ENCODE measurements at regions not wholly inside any gene's neighbourhood (a gene's known extent, or its start where the extent isn't known, plus 50 kb on each side); places are given as distances from the start of the nearest gene placed in this dataset.

DNA sequence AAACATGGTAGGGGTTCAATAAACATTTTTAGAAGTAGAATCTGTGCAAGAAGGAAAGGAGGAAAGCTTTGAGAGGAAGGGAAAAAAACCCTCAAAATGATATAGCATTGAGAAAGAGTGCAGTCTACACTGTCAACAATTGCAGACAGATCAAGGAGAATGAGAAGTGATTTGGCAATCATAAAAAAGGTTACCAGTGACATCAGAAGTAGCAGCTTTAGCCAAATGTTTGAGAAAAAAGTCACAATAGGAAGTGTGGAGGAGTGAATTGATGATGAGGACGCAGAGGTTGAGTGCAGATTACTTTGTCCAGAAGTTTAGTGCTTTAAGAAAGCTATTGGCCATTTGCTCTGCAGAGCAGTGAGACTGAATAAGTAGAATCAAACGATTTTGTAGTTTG, 155.0 kb downstream of the GJA1 start:
- no peak for TF ChIP-seq NBN (IDR thresholded peaks at IDR 0.05)
- no peak for TF ChIP-seq RBBP5 (conservative IDR thresholded peaks at IDR 0.05)
- TF ChIP-seq, protein P1, sequence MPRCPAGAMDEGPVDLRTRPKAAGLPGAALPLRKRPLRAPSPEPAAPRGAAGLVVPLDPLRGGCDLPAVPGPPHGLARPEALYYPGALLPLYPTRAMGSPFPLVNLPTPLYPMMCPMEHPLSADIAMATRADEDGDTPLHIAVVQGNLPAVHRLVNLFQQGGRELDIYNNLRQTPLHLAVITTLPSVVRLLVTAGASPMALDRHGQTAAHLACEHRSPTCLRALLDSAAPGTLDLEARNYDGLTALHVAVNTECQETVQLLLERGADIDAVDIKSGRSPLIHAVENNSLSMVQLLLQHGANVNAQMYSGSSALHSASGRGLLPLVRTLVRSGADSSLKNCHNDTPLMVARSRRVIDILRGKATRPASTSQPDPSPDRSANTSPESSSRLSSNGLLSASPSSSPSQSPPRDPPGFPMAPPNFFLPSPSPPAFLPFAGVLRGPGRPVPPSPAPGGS (IDR thresholded peaks at IDR 0.05; ENCODE audit: borderline replicate concordance, insufficient read depth, low read depth, low read length, poor library complexity, severe bottlenecking) = no peak
- no peak for TF ChIP-seq STAT1 (conservative IDR thresholded peaks at IDR 0.05)
- TF ChIP-seq PAX5 (IDR thresholded peaks at IDR 0.05; ENCODE audit: borderline replicate concordance, low read depth, low read length) = no peak
- TF ChIP-seq, protein P2, sequence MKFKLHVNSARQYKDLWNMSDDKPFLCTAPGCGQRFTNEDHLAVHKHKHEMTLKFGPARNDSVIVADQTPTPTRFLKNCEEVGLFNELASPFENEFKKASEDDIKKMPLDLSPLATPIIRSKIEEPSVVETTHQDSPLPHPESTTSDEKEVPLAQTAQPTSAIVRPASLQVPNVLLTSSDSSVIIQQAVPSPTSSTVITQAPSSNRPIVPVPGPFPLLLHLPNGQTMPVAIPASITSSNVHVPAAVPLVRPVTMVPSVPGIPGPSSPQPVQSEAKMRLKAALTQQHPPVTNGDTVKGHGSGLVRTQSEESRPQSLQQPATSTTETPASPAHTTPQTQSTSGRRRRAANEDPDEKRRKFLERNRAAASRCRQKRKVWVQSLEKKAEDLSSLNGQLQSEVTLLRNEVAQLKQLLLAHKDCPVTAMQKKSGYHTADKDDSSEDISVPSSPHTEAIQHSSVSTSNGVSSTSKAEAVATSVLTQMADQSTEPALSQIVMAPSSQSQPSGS (IDR thresholded peaks at IDR 0.05; ENCODE audit: low read length) = no peak
- TF ChIP-seq, protein P3, sequence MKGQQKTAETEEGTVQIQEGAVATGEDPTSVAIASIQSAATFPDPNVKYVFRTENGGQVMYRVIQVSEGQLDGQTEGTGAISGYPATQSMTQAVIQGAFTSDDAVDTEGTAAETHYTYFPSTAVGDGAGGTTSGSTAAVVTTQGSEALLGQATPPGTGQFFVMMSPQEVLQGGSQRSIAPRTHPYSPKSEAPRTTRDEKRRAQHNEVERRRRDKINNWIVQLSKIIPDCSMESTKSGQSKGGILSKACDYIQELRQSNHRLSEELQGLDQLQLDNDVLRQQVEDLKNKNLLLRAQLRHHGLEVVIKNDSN (IDR thresholded peaks at IDR 0.05; ENCODE audit: borderline replicate concordance, extremely low read length, insufficient read depth, low read depth, low read length) = no peak
- no peak for TF ChIP-seq RAD21 (IDR thresholded peaks at IDR 0.05; ENCODE audit: insufficient read depth, low read depth, low read length)
- no peak for TF ChIP-seq KDM1A (IDR thresholded peaks at IDR 0.05; ENCODE audit: borderline replicate concordance)
- no peak for TF ChIP-seq SUPT20H (IDR thresholded peaks at IDR 0.05; ENCODE audit: borderline replicate concordance, control insufficient read depth, low read depth, low read length)
- no peak for TF ChIP-seq EZH2 (IDR thresholded peaks at IDR 0.05; ENCODE audit: borderline replicate concordance, control insufficient read depth, low read depth, low read length)
- no peak for TF ChIP-seq RB1 (IDR thresholded peaks at IDR 0.05; ENCODE audit: borderline replicate concordance)
- TF ChIP-seq NR2C1 (IDR thresholded peaks at IDR 0.05) = no peak
- TF ChIP-seq BACH1 (IDR thresholded peaks at IDR 0.05; ENCODE audit: borderline replicate concordance) = no peak
- TF ChIP-seq EP300 (IDR thresholded peaks at IDR 0.05; ENCODE audit: borderline replicate concordance in 1 of 2, control insufficient read depth in 1 of 2, low read depth in 2 of 2, low read length in 2 of 2) = no peak
- H4K20me1 ChIP-seq (ENCODE audit: control insufficient read depth, insufficient read depth) = no peaks in the 10 kb centered on the region
- no peaks in the 10 kb centered on the region for H3K4me1 ChIP-seq (ENCODE audit: control insufficient read depth, insufficient read depth, low read length)
- H3K36me3 ChIP-seq (ENCODE audit: control insufficient read depth in 2 of 2, insufficient read depth in 2 of 2, low read length in 1 of 2) = no peaks in the 10 kb centered on the region
- H3K27ac ChIP-seq (ENCODE audit: control insufficient read depth, insufficient read depth) = no peak overlapping the region
- ChIA-PET SMC1A (ENCODE audit: uncharacterized antibody, unreplicated experiment) (no interaction called here), POLR2A (no interaction called here), RAD21 (ENCODE audit: unreplicated experiment) (interaction anchor here (0.7 kb wide), 1 partner anchor 533 kb away, joined by 3 read pairs; no protein-coding TSS in a partner anchor), CTCF (no interaction called here)
- in situ Hi-C loops (cut with MboI) (no loop called here), intact Hi-C loops (cut with micrococcal nuclease; ENCODE audit: unreplicated experiment) (no loop called here)
- no peak overlapping the region for H3K4me3 ChIP-seq
- H2AFZ ChIP-seq (ENCODE audit: control insufficient read depth, low read depth, low read length) = no peak overlapping the region
- no peak overlapping the region for H3K9ac ChIP-seq (ENCODE audit: control insufficient read depth, insufficient read depth, low read length)
- H3K79me2 ChIP-seq (ENCODE audit: control insufficient read depth, insufficient read depth, low read length) = no peaks in the 10 kb centered on the region
- DNase-seq (ENCODE audit: low read depth, low spot score) = no peak
- FAIRE-seq = no peak
- WGBS (ENCODE audit: insufficient coverage, insufficient replicate concordance, low lambda C conversion rate, missing lambda C conversion rate) = 3% methylated on average over 2 of the region's 2 CpGs
- no peaks in the 10 kb centered on the region for H3K9me3 ChIP-seq (replicated peaks; ENCODE audit: control insufficient read depth, insufficient read depth, low read length)
- no peaks in the 10 kb centered on the region for H3K27me3 ChIP-seq (replicated peaks in 1 of 2; ENCODE audit: control insufficient read depth in 2 of 2, insufficient read depth in 2 of 2, low read length in 1 of 2)
- no TSS peak for BruUV-seq (replicated peaks)
- H3K4me2 ChIP-seq (ENCODE audit: control insufficient read depth, insufficient read depth) = no peak overlapping the region
- ATAC-seq = no peak

All from GM12878 (cell line).